Stomach (tissue), 8 donors: ENCODE measurements at regions not wholly inside any gene's neighbourhood (a gene's known extent, or its start where the extent isn't known, plus 50 kb on each side); places are given as distances from the start of the nearest gene placed in this dataset.

ENCODE experiments used
- DNase-seq, 2 donors: peaks; one replicate each; pipeline versions ENCODE4 v3.0.0 to v3.0.0-alpha.2; 2013 to 2019
- H3K27ac ChIP-seq, 5 donors: fragments of 200-600 bp in 4 of 5; sonication (generic) in 4 of 5; one replicate each; pipeline ENCODE4 v1.5.1; 2013 to 2019; ENCODE audit warnings: mild to moderate bottlenecking in 1 of 5, moderate library complexity in 1 of 5
- H3K27me3 ChIP-seq, 3 donors: fragments of 200-600 bp; sonication (generic); one replicate each; pipeline ENCODE4 v1.5.1; 2017 to 2019; ENCODE audit warnings: mixed run types in 1 of 3
- H3K36me3 ChIP-seq, 4 donors: fragments of 200-600 bp; sonication (generic); 1 replicate in 3 of 4; 2 replicates in 1 of 4; pipeline ENCODE4 v1.5.1; 2016 to 2019
- H3K4me1 ChIP-seq, 4 donors: fragments of 200-600 bp; sonication (generic); one replicate each; pipeline ENCODE4 v1.5.1; 2016 to 2019
- H3K4me3 ChIP-seq, 4 donors: fragments of 200-600 bp; sonication (generic) in 3 of 4; one replicate each; pipeline ENCODE4 v1.5.1; 2016 to 2019; ENCODE audit warnings: mild to moderate bottlenecking in 1 of 4
- H3K9me3 ChIP-seq, 4 donors: fragments of 200-600 bp; sonication (generic); one replicate each; pipeline ENCODE4 v1.5.1; 2016 to 2019
- CTCF ChIP-seq, 7 experiments: fragments of 450-650 bp in 4 of 7; fragments of 200-600 bp in 3 of 7; sonication (generic) in 3 of 7; IDR thresholded peaks; one replicate each; pipeline ENCODE4 v1.5.1; 2016 to 2019; ENCODE audit warnings: antibody characterized with exemption in 7 of 7, control low read depth in 2 of 7, mild to moderate bottlenecking in 1 of 7
- EP300 ChIP-seq: sonication (generic); formaldehyde crosslinking; IDR thresholded peaks from one replicate; pipeline ENCODE4 v1.6.1; 2017; ENCODE audit warnings: antibody characterized with exemption
- POLR2A ChIP-seq, 4 donors: fragments of 450-650 bp; IDR thresholded peaks; one replicate each; pipeline ENCODE4 v1.6.1; 2016; ENCODE audit warnings: antibody characterized with exemption in 4 of 4, control low read depth in 2 of 4, mild to moderate bottlenecking in 1 of 4, moderate library complexity in 1 of 4
- POLR2AphosphoS5 ChIP-seq, 3 donors: sonication (generic); formaldehyde crosslinking; IDR thresholded peaks; one replicate each; pipeline ENCODE4 v1.6.1; 2016; ENCODE audit warnings: antibody characterized with exemption in 3 of 3
- WGBS, 5 donors: extraction: QIAGEN DNeasy Blood & Tissue Kit in 3 of 5; methylation state at CpG; one replicate each; pipeline versions ENCODE4 v1.1.5 to v1.1.7; 2013 to 2018; 5-methylcytosine and 5-hydroxymethylcytosine counted together
- intact Hi-C: fragments of 100-400 bp; cut with DNase I; formaldehyde crosslinking; loops from one replicate; pipeline ENCODE4 v1.15.1; 2023; ENCODE audit warnings: low total_unique reads
- donor health status: healthy with polysubstance abuse.
- donor health status: Bipolar disorder and iron deficiency.
- donor health status: healthy.

- DNase-seq, result no peak
- intact Hi-C loops, result no loop called here
- H3K9me3 ChIP-seq, result peaks cover 0 to 3% (median 0%) of the 10 kb centered on the region in 4 donors
- no peak overlapping the region for H3K4me3 ChIP-seq
- TF ChIP-seq POLR2AphosphoS5 (IDR thresholded peaks at IDR 0.05), result no peak
- no peak for TF ChIP-seq POLR2A (IDR thresholded peaks at IDR 0.05)
- no peak for TF ChIP-seq EP300
- no peak for TF ChIP-seq CTCF (IDR thresholded peaks at IDR 0.05)
- no peak overlapping the region for H3K27ac ChIP-seq
- no peaks in the 10 kb centered on the region for H3K36me3 ChIP-seq
- 77 to 85% (median 80%) methylated on average over 3 of the region's 3 CpGs for WGBS, 5 donors
- H3K27me3 ChIP-seq, result peaks cover 0 to 11% (median 0%) of the 10 kb centered on the region in 3 donors
- peaks cover 0 to 6% (median 0%) of the 10 kb centered on the region in 4 donors for H3K4me1 ChIP-seq
Measured at GRCh38 chr10:8187171-8187666, 132.7 kb downstream of the GATA3 start.

- no peak overlapping the region for H3K27ac ChIP-seq
- intact Hi-C loops, result no loop called here
- 50 to 85% (median 80%) methylated on average over 7 to 8 of the region's 8 CpGs for WGBS, 5 donors
Measured at GRCh38 chr10:8189458-8189857, 135.0 kb downstream of the GATA3 start.

GRCh38 chr10:8192301-8192700 lies 137.8 kb downstream of the GATA3 start:
- no peak overlapping the region for H3K27ac ChIP-seq
- intact Hi-C loops, result no loop called here
- TF ChIP-seq POLR2AphosphoS5 (IDR thresholded peaks at IDR 0.05) (no peak), POLR2A (IDR thresholded peaks at IDR 0.05) (no peak), EP300 (no peak), CTCF (IDR thresholded peaks at IDR 0.05) (no peak)
- no peaks in the 10 kb centered on the region for H3K36me3 ChIP-seq
- no peaks in the 10 kb centered on the region for H3K9me3 ChIP-seq
- DNase-seq, result no peak
- no peaks in the 10 kb centered on the region for H3K4me1 ChIP-seq
- no peak overlapping the region for H3K4me3 ChIP-seq
- peaks cover 0 to 11% (median 0%) of the 10 kb centered on the region in 3 donors for H3K27me3 ChIP-seq

More at GRCh38 chr10:8189458-8189857, 135.0 kb downstream of the GATA3 start:
- Histone ChIP-seq H3K4me1 (no peaks in the 10 kb centered on the region), H3K4me3 (no peak overlapping the region), H3K9me3 (no peaks in the 10 kb centered on the region), H3K36me3 (no peaks in the 10 kb centered on the region), H3K27me3 (peaks cover 0 to 11% (median 0%) of the 10 kb centered on the region in 3 donors)
- TF ChIP-seq POLR2A (IDR thresholded peaks at IDR 0.05) (no peak), EP300 (no peak), CTCF (IDR thresholded peaks at IDR 0.05) (no peak)
- no peak for DNase-seq

GRCh38 chr10:8193546-8193945 lies 139.1 kb downstream of the GATA3 start:
- Histone ChIP-seq H3K4me1 (no peaks in the 10 kb centered on the region), H3K9me3 (no peaks in the 10 kb centered on the region), H3K27ac (no peak overlapping the region), H3K4me3 (no peak overlapping the region), H3K27me3 (peaks cover 0 to 7% (median 0%) of the 10 kb centered on the region in 3 donors), H3K36me3 (no peaks in the 10 kb centered on the region)
- no peak for DNase-seq
- intact Hi-C loops, result no loop called here
- 71 to 87% (median 82%) methylated on average over 4 of the region's 4 CpGs for WGBS, 5 donors
- TF ChIP-seq EP300 (no peak), CTCF (IDR thresholded peaks at IDR 0.05) (no peak), POLR2A (IDR thresholded peaks at IDR 0.05) (no peak), POLR2AphosphoS5 (IDR thresholded peaks at IDR 0.05) (no peak)
